ENCODE measurements at regions not wholly inside any gene's neighbourhood (a gene's known extent, or its start where the extent isn't known, plus 50 kb on each side); places are given as distances from the start of the nearest gene placed in this dataset.

- TF ChIP-seq POLR2A (IDR thresholded peaks at IDR 0.05) = no peak
- TF ChIP-seq CTCF (IDR thresholded peaks at IDR 0.05) = no peak
Observed at GRCh38 chr2:59302683-59303082, 1061.6 kb upstream of the FANCL start.
